ENCODE measurements at regions not wholly inside any gene's neighbourhood (a gene's known extent, or its start where the extent isn't known, plus 50 kb on each side); places are given as distances from the start of the nearest gene placed in this dataset.

GRCh38 chr13:85592211-85592610, 207.0 kb downstream of the SLITRK6 start:
- Histone ChIP-seq H4K20me1 (replicated peaks; ENCODE audit: insufficient read depth) (no peaks in the 10 kb centered on the region), H3F3A (replicated peaks; ENCODE audit: low read depth) (no peaks in the 10 kb centered on the region), H3K36me3 (ENCODE audit: insufficient read depth) (no peaks in the 10 kb centered on the region), H3K4me1 (ENCODE audit: insufficient read depth) (peaks cover 16% of the 10 kb centered on the region), H3K9me2 (ENCODE audit: insufficient read depth) (no peaks in the 10 kb centered on the region), H3K4me2 (no peak overlapping the region), H3K79me2 (replicated peaks; ENCODE audit: insufficient read depth) (no peaks in the 10 kb centered on the region), H3K27ac (ENCODE audit: low read depth) (no peak overlapping the region), H3K27me3 (ENCODE audit: insufficient read depth) (no peaks in the 10 kb centered on the region), H2AFZ (no peak overlapping the region), H3K4me3 (no peak overlapping the region)
- TF ChIP-seq ZNF331 (CRISPR knock-in tag; IDR thresholded peaks at IDR 0.05; ENCODE audit: low read depth) (no peak), ETS1 (IDR thresholded peaks at IDR 0.05) (no peak), CTCF (conservative IDR thresholded peaks at IDR 0.05; ENCODE audit: low read depth in 2 of 2) (no peak), EZH2phosphoT487 (IDR thresholded peaks at IDR 0.05; ENCODE audit: unreplicated experiment) (no peak), JUNB (IDR thresholded peaks at IDR 0.05; ENCODE audit: unreplicated experiment) (no peak), NANOG (IDR thresholded peaks at IDR 0.05; ENCODE audit: borderline replicate concordance) (no peak), ZNF462 (CRISPR knock-in tag; IDR thresholded peaks at IDR 0.05) (no peak), CREB1 (CRISPR knock-in tag; IDR thresholded peaks at IDR 0.05; ENCODE audit: low read depth) (no peak), ZNF114 (CRISPR knock-in tag; IDR thresholded peaks at IDR 0.05) (no peak), POLR2AphosphoS5 (IDR thresholded peaks at IDR 0.05; ENCODE audit: low read depth) (no peak), STAT1 (IDR thresholded peaks at IDR 0.05; ENCODE audit: unreplicated experiment) (no peak), EZH2 (IDR thresholded peaks at IDR 0.05; ENCODE audit: low read depth, unreplicated experiment) (no peak), REST (IDR thresholded peaks at IDR 0.05; ENCODE audit: unreplicated experiment) (no peak)
- Mint-ChIP-seq H3K27me3 (ENCODE audit: insufficient read depth, low read depth, poor library complexity) (no peaks in the 10 kb centered on the region), H3K36me3 (ENCODE audit: low read depth) (peaks cover 9% of the 10 kb centered on the region; the same call in 1 of the 3 replicates), H3K4me3 (no peak overlapping the region), H3K27ac (no peak overlapping the region), H3K9me3 (peaks cover 5% of the 10 kb centered on the region; the same call in 2 of the 3 replicates), H3K4me1 (peaks cover 20% of the 10 kb centered on the region)
- ATAC-seq (no peak), DNase-seq (ENCODE audit: low spot score) (no peak)
